ENCODE measurements at regions not wholly inside any gene's neighbourhood (a gene's known extent, or its start where the extent isn't known, plus 50 kb on each side); places are given as distances from the start of the nearest gene placed in this dataset.

DNA sequence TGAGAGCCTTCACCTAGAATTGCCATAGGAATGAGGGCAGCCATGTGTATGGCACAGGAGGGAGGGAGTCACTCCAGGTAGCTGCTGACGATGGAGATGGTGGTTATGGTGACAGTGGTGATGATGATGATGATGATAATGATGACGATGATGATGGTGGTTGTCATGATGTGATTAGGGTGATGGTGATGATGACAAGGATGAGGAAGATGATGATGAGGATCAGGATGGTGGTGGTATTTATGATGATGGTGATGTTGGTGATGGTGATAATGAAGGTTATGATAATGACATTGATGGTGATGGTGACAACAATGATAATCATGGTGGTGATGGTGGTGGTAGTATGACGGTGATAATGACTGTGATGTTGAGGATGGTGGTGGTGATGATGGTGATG lies 1130.5 kb downstream of the BRD1 start:
- H3K36me3 ChIP-seq = no peaks in the 10 kb centered on the region
- no peaks in the 10 kb centered on the region for H3K4me1 ChIP-seq (ENCODE audit: low read depth)
- no peak for DNase-seq (ENCODE audit: low read depth in 1 of 2, low spot score in 1 of 2)
- no peak overlapping the region for H3K27ac ChIP-seq
- no peak overlapping the region for H3K4me3 ChIP-seq
- H3K9me3 ChIP-seq (ENCODE audit: low read depth) = no peaks in the 10 kb centered on the region
- TF ChIP-seq, protein P1, sequence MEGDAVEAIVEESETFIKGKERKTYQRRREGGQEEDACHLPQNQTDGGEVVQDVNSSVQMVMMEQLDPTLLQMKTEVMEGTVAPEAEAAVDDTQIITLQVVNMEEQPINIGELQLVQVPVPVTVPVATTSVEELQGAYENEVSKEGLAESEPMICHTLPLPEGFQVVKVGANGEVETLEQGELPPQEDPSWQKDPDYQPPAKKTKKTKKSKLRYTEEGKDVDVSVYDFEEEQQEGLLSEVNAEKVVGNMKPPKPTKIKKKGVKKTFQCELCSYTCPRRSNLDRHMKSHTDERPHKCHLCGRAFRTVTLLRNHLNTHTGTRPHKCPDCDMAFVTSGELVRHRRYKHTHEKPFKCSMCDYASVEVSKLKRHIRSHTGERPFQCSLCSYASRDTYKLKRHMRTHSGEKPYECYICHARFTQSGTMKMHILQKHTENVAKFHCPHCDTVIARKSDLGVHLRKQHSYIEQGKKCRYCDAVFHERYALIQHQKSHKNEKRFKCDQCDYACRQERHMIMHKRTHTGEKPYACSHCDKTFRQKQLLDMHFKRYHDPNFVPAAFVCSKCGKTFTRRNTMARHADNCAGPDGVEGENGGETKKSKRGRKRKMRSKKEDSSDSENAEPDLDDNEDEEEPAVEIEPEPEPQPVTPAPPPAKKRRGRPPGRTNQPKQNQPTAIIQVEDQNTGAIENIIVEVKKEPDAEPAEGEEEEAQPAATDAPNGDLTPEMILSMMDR (IDR thresholded peaks at IDR 0.05; ENCODE audit: low read depth, low read length) = no peak
- H3K27me3 ChIP-seq = no peaks in the 10 kb centered on the region

DNA sequence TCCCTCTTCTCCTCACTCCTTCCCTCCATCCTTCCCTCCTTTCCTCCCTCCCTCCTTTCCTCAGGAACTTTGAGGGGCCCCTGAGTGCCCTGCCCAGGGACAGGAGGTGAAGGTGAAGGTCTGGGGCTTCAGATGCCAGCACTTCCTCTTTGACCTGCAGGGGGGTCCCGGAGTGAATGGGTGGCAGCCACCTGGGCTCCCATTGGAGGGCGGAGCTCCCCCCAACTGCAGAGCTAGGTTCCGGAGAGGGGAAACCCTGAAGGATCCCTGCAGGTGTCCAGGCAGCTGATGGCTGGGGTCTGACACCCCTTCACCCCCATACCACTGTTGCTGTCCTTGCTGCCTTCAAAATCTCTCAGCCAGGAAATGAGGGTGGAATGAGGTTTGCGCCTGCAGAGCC lies 1131.3 kb downstream of the BRD1 start:
- H3K4me1 ChIP-seq (ENCODE audit: low read depth) = no peaks in the 10 kb centered on the region
- H3K27ac ChIP-seq = no peak overlapping the region
- no peaks in the 10 kb centered on the region for H3K27me3 ChIP-seq
- H3K9me3 ChIP-seq (ENCODE audit: low read depth) = no peaks in the 10 kb centered on the region
- no peak for DNase-seq (ENCODE audit: low read depth in 1 of 2, low spot score in 1 of 2)
- H3K4me3 ChIP-seq = no peak overlapping the region
- TF ChIP-seq, protein P1 (IDR thresholded peaks at IDR 0.05; ENCODE audit: low read depth, low read length) = no peak
- no peaks in the 10 kb centered on the region for H3K36me3 ChIP-seq

DNA sequence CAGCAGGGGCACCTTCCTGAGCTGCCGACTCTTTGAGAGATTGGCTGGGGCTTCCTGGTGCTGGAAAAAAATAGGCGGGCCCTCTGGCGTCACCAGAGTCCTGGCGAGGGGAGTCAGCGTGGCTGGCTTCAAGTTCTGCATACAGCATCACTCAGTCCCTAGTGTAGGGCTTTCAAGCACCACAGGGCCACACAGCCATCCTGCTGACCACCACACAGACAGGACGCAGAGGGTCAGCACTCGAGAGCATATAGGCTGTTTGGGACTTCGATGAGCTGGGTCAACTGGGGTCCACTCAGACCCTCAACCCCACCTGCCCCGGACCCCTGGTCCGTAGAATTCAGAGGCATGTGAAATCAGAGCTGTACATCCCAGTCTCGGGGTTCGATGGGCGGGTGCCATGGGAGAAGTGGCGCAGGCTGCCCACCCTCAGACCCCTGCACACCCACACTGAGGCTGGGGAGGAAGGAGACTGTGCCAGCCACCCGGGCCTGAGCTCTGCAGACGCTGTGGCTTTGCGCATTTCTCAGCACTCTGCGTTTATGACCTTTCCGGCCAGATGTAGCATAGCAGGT lies 1131.9 kb downstream of the BRD1 start:
- DNase-seq (ENCODE audit: low read depth in 1 of 2, low spot score in 1 of 2) = no peak
- TF ChIP-seq, protein P1 (IDR thresholded peaks at IDR 0.05; ENCODE audit: low read depth, low read length) = no peak
- H3K4me3 ChIP-seq = no peak overlapping the region
- H3K27me3 ChIP-seq = no peaks in the 10 kb centered on the region
- no peaks in the 10 kb centered on the region for H3K36me3 ChIP-seq
- H3K9me3 ChIP-seq (ENCODE audit: low read depth) = no peaks in the 10 kb centered on the region
- H3K4me1 ChIP-seq (ENCODE audit: low read depth) = no peaks in the 10 kb centered on the region
- H3K27ac ChIP-seq = no peak overlapping the region

DNA sequence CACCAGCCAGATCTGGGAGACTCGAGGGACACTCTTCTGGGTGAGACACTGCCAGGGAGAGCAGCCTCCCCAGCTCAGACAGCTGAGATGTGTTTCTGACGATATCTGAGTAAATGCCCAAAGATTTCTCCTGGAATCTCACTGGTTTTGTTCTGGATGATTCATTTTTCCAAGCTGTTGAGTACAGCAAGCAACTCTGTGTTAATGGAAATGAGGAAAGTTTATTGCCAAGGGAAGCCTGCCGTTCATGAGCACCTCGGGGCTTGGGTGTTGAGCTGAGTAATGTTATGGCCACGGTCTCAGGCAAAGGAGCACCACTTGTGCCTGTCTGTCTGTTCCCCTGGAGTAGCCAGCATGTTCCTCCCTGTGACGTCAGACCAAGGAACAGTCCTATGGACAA lies 1132.4 kb downstream of the BRD1 start:
- Histone ChIP-seq H3K9me3 (ENCODE audit: low read depth) (no peaks in the 10 kb centered on the region), H3K27ac (no peak overlapping the region), H3K27me3 (no peaks in the 10 kb centered on the region), H3K36me3 (no peaks in the 10 kb centered on the region), H3K4me3 (no peak overlapping the region), H3K4me1 (ENCODE audit: low read depth) (no peaks in the 10 kb centered on the region)
- DNase-seq (ENCODE audit: low read depth in 1 of 2, low spot score in 1 of 2) = no peak
- TF ChIP-seq, protein P1 (IDR thresholded peaks at IDR 0.05; ENCODE audit: low read depth, low read length) = no peak

DNA sequence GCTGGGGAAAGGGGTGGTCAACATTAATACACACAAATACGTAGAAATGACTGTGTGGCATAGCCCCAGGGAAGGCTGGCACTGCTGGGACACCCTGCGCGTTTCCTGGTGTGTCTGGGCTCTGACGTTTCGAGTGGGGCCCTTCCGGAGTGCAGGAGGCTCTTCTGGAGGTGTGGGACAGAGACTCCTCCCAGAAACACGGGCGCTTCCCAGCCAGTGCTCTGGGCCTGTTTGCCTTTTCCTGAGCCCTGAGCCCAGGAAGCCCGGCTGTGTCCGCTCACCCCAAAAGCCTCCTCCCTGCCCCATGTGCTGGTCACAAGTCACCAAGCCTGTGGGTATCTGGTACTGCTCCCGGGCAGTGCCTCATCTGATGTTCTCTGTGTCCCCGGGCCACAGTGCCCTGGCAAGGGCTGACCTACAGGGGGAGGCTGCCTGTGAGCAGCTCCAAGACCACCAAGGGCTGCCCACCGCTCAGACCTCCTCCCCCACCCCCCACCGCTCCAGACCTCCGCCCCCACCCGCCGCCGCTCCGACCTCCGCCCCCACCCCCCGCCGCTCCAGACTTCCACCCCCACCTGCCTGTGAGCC lies 1133.3 kb downstream of the BRD1 start:
- Histone ChIP-seq H3K27me3 (no peaks in the 10 kb centered on the region), H3K36me3 (no peaks in the 10 kb centered on the region), H3K9me3 (ENCODE audit: low read depth) (no peaks in the 10 kb centered on the region), H3K4me1 (ENCODE audit: low read depth) (no peaks in the 10 kb centered on the region), H3K4me3 (no peak overlapping the region), H3K27ac (no peak overlapping the region)
- DNase-seq (ENCODE audit: low read depth in 1 of 2, low spot score in 1 of 2) = no peak
- TF ChIP-seq, protein P1 (IDR thresholded peaks at IDR 0.05; ENCODE audit: low read depth, low read length) = no peak
